OCI-LY7 (cell line): ENCODE measurements at regions not wholly inside any gene's neighbourhood (a gene's known extent, or its start where the extent isn't known, plus 50 kb on each side); places are given as distances from the start of the nearest gene placed in this dataset.
A peak's percentile ranks its signal among the peaks of the same experiment; 100 is the strongest.
"Not testable (repeated sequence)": the region's sequence is repeated elsewhere in the genome, so short reads cannot be mapped to it uniquely, and the experiment has no call there.

Experiments used
- BruUV-seq: library from RNA; stranded (reverse); fragments of 400-500 nt; replicated peaks from 2 replicates; lab custom pipeline; 2021; lab: Mats Ljungman, UMichigan
- CTCF ChIA-PET: fragments of 300-600 bp; sonication (Branson Sonifier 250); formaldehyde crosslinking; loops from one replicate; lab custom pipeline; 2022; ENCODE audit warnings: antibody characterized with exemption; ENCODE audit not compliant: unreplicated experiment; lab: Charles Lee
- POLR2A ChIA-PET: fragments of 300-600 bp; sonication (Branson Sonifier 250); formaldehyde crosslinking; loops from one replicate; lab custom pipeline; 2022; ENCODE audit warnings: antibody characterized with exemption; lab: Charles Lee
- DNase-seq: peaks from one replicate; pipeline ENCODE4 v3.0.0-alpha.2; 2015; ENCODE audit warnings: low spot score
- H2AFZ ChIP-seq: fragments of 200-600 bp; sonication (generic), shearing (Covaris generic); 2 replicates; pipeline ENCODE4 v1.6.1; 2014; ENCODE audit warnings: mild to moderate bottlenecking, antibody characterized with exemption, low read length, moderate library complexity
- H3K27ac ChIP-seq: fragments of 200-600 bp; sonication (generic); 2 replicates; pipeline ENCODE4 v1.5.1; 2014; ENCODE audit warnings: mixed run types, low read depth, mild to moderate bottlenecking, moderate library complexity, low read length, inconsistent platforms; ENCODE audit not compliant: poor library complexity, severe bottlenecking
- H3K36me3 ChIP-seq: fragments of 200-600 bp; sonication (generic); 2 replicates; pipeline ENCODE4 v1.6.1; 2014; ENCODE audit warnings: mild to moderate bottlenecking, antibody characterized with exemption, low read length, moderate library complexity, mixed read lengths; ENCODE audit not compliant: insufficient read depth
- H3K4me1 ChIP-seq: fragments of 200-600 bp; sonication (generic); 2 replicates; pipeline ENCODE4 v1.5.1; 2014; ENCODE audit warnings: mild to moderate bottlenecking, low read length; ENCODE audit not compliant: insufficient read depth, poor library complexity, severe bottlenecking
- H3K4me2 ChIP-seq: fragments of 200-600 bp; sonication (generic); 2 replicates; pipeline ENCODE4 v1.6.1; 2014; ENCODE audit warnings: mild to moderate bottlenecking, low read length
- H3K4me3 ChIP-seq: fragments of 200-600 bp; sonication (generic); 2 replicates; pipeline ENCODE4 v1.5.1; 2014; ENCODE audit warnings: mild to moderate bottlenecking, low read depth, low read length; ENCODE audit not compliant: poor library complexity, severe bottlenecking
- H3K79me2 ChIP-seq: fragments of 200-600 bp; sonication (generic); 2 replicates; pipeline ENCODE4 v1.6.1; 2016; ENCODE audit warnings: low read depth, mild to moderate bottlenecking, low read length, moderate library complexity, mixed read lengths; ENCODE audit not compliant: insufficient read depth
- H3K9me2 ChIP-seq: fragments of 200-600 bp; sonication (generic); 2 replicates; pipeline ENCODE4 v1.6.1; 2016; ENCODE audit warnings: mild to moderate bottlenecking, low read length, mixed read lengths; ENCODE audit not compliant: insufficient read depth
- H3K9me3 ChIP-seq: fragments of 200-600 bp; sonication (generic); 2 replicates; pipeline ENCODE4 v1.6.1; 2014; ENCODE audit warnings: mild to moderate bottlenecking, mixed run types, low read length, mixed read lengths
- H4K20me1 ChIP-seq: fragments of 200-600 bp; sonication (generic); 2 replicates; pipeline ENCODE4 v1.6.1; 2014; ENCODE audit warnings: mild to moderate bottlenecking, antibody characterized with exemption, low read length, moderate library complexity, mixed read lengths; ENCODE audit not compliant: insufficient read depth
- CTCF ChIP-seq: fragments of 200-600 bp; sonication (generic); conservative IDR thresholded peaks from 2 replicates; pipeline ENCODE4 v1.5.1; 2014; ENCODE audit warnings: mild to moderate bottlenecking, antibody characterized with exemption, low read length, moderate library complexity, mixed read lengths
- EZH2phosphoT487 ChIP-seq: fragments of 200-600 bp; sonication (generic); IDR thresholded peaks from 2 replicates; pipeline ENCODE4 v1.6.1; 2018; ENCODE audit warnings: low read depth, borderline replicate concordance, mild to moderate bottlenecking, mixed run types, antibody characterized with exemption, low read length, moderate library complexity, mixed read lengths
- intact Hi-C: fragments of 100-400 bp; cut with micrococcal nuclease; formaldehyde crosslinking; loops from one replicate; pipeline ENCODE4 v1.10.0; 2022; ENCODE audit not compliant: unreplicated experiment

- intact Hi-C loops: loop anchor here (1.0 to 10.0 kb wide), 5 partner anchors 14 to 1761 kb away; a partner anchor contains a TSS
- peaks cover 70% of the 10 kb centered on the region for H3K4me1 ChIP-seq
- ChIA-PET POLR2A (interaction anchor here (0.6 to 10.1 kb wide), 24 partner anchors 8 to 1123 kb away, joined by 3 to 235 read pairs (median 6); partner anchors contain the start of gene ZSCAN16), CTCF (interaction anchor here (0.6 to 1.7 kb wide), 2 partner anchors 10 to 14 kb away, joined by 3 to 4 read pairs; no protein-coding TSS in a partner anchor)
- H3K79me2 ChIP-seq: peaks cover 29% of the 10 kb centered on the region; the same call in 1 of the 2 replicates
- H3K9me3 ChIP-seq: no peaks in the 10 kb centered on the region
- TF ChIP-seq CTCF (no peak), EZH2phosphoT487 (no peak)
- peak overlapping the region; percentile 73 for H3K4me3 ChIP-seq
- no peaks in the 10 kb centered on the region for H3K9me2 ChIP-seq
- DNase-seq: peak; percentile 93
- BruUV-seq: no TSS peak
- no peak overlapping the region for H2AFZ ChIP-seq
- H3K4me2 ChIP-seq: peak overlapping the region; percentile 86
- no peaks in the 10 kb centered on the region for H4K20me1 ChIP-seq
- peak overlapping the region; percentile 99 for H3K27ac ChIP-seq
- 0 out of 2 replicates have a peak, but pooled peaks cover 3% of the 10 kb centered on the region for H3K36me3 ChIP-seq
Observed at GRCh38 chr6:27145731-27146455, 101.6 kb upstream of the PRSS16 start.

GRCh38 chr6:27146456-27146705, 101.1 kb upstream of the PRSS16 start:
- intact Hi-C loops: loop anchor here (1.0 to 10.0 kb wide), 5 partner anchors 14 to 1762 kb away; a partner anchor contains a TSS
- not testable (repeated sequence) for H2AFZ ChIP-seq, H3K9me3 ChIP-seq, H3K9me2 ChIP-seq, DNase-seq, H3K36me3 ChIP-seq, H4K20me1 ChIP-seq
- ChIA-PET CTCF (interaction anchor here (1.7 kb wide), 1 partner anchor 10 kb away, joined by 4 read pairs; no protein-coding TSS in a partner anchor), POLR2A (interaction anchor here (1.0 to 10.1 kb wide), 24 partner anchors 8 to 1125 kb away, joined by 3 to 235 read pairs (median 8); a partner anchor contains a TSS)
- BruUV-seq: TSS peak; percentile 96
- H3K79me2 ChIP-seq: peaks cover 24% of the 10 kb centered on the region; the same call in 1 of the 2 replicates
- peak overlapping the region; percentile 86 for H3K4me2 ChIP-seq
- peak overlapping the region; percentile 73 for H3K4me3 ChIP-seq
- peaks cover 65% of the 10 kb centered on the region for H3K4me1 ChIP-seq
- H3K27ac ChIP-seq: peak overlapping the region; percentile 99

GRCh38 chr6:27146706-27147505, 100.6 kb upstream of the PRSS16 start:
- intact Hi-C loops: loop anchor here (1.0 to 10.0 kb wide), 5 partner anchors 15 to 1762 kb away; a partner anchor contains a TSS

More at GRCh38 chr6:27146706-27147505, 100.6 kb upstream of the PRSS16 start:
- TF ChIP-seq CTCF: no peak
- TF ChIP-seq EZH2phosphoT487: no peak
- peaks cover 19% of the 10 kb centered on the region; the same call in 1 of the 2 replicates for H3K79me2 ChIP-seq
- peak overlapping the region; percentile 99 for H3K27ac ChIP-seq
- peak overlapping the region; percentile 73 for H3K4me3 ChIP-seq
- POLR2A ChIA-PET: interaction anchor here (0.6 to 10.1 kb wide), 40 partner anchors 9 to 1758 kb away, joined by 3 to 235 read pairs (median 6); a partner anchor contains a TSS
- H3K4me2 ChIP-seq: peak overlapping the region; percentile 89
- TSS peak; percentile 99 for BruUV-seq
- H2AFZ ChIP-seq: no peak overlapping the region
- H3K9me2 ChIP-seq: no peaks in the 10 kb centered on the region
- DNase-seq: peak; percentile 98
- 0 out of 2 replicates have a peak, but pooled peaks cover 3% of the 10 kb centered on the region for H3K36me3 ChIP-seq
- H3K4me1 ChIP-seq: peaks cover 60% of the 10 kb centered on the region
- no peaks in the 10 kb centered on the region for H4K20me1 ChIP-seq
- CTCF ChIA-PET: interaction anchor here (0.7 to 1.7 kb wide), 2 partner anchors 9 to 1716 kb away, joined by 4 to 6 read pairs; no protein-coding TSS in a partner anchor
- no peaks in the 10 kb centered on the region for H3K9me3 ChIP-seq
